ENCODE measurements at regions not wholly inside any gene's neighbourhood (a gene's known extent, or its start where the extent isn't known, plus 50 kb on each side); places are given as distances from the start of the nearest gene placed in this dataset.

DNA sequence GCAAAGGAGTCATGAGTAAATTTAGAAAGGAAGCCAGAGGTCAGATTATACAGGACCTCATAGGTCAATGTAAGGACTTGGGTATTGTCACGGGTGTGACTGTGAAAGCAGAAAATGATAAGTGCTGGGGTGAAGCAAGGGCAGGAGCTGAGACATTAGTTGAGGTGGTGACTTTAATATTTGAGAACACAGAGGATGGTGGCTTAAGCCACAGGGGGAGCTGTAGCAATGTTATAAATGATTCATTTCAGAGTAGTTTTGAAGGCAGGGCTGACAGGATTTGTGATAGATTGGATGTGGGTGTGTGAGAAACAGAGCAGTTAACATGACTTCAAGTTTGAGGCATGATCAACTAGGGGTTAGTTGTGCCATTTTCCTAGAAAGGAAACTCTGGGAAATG is 659.9 kb downstream of the EPM2A start:
- TF ChIP-seq, protein P1, sequence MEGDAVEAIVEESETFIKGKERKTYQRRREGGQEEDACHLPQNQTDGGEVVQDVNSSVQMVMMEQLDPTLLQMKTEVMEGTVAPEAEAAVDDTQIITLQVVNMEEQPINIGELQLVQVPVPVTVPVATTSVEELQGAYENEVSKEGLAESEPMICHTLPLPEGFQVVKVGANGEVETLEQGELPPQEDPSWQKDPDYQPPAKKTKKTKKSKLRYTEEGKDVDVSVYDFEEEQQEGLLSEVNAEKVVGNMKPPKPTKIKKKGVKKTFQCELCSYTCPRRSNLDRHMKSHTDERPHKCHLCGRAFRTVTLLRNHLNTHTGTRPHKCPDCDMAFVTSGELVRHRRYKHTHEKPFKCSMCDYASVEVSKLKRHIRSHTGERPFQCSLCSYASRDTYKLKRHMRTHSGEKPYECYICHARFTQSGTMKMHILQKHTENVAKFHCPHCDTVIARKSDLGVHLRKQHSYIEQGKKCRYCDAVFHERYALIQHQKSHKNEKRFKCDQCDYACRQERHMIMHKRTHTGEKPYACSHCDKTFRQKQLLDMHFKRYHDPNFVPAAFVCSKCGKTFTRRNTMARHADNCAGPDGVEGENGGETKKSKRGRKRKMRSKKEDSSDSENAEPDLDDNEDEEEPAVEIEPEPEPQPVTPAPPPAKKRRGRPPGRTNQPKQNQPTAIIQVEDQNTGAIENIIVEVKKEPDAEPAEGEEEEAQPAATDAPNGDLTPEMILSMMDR (IDR thresholded peaks at IDR 0.05; ENCODE audit: extremely low read depth, missing control alignments): no peak
- no peak for DNase-seq (ENCODE audit: low spot score)

DNA sequence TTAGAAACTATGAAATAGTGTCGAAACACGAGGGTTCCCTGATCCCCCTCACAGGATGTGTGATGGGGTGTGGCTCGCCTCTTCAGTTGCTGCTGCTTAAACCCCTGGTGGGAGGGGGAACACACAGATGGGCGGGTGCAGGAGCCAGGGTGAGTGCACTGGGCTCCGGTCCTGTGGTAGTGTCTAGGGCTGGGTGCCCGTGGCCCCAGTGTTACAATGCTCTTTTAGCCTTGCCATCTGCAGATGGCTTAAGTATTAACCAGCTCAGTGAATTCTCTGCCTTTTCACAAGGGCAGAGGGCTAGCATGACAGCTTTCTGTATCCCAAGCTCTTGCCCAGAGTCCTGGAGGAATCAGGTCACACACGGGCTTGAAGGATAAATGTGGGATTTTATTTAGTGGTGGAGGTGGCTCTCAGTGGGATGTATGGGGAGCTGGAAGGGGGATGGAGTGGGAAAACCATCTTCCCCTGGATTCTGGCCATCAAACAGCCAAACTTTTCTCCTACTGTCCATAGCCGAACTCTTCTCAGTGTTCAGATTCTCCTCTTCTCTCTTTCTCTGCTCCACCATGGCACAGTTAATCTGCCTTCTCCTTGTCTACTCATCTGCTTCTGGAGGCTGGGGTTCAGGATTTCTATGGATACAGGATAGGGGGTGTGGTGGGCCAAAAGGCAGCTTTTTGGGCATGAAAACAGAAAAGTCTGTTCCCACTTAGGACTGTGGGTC is 659.0 kb downstream of the EPM2A start:
- no peak for DNase-seq (ENCODE audit: low spot score)
- TF ChIP-seq, protein P1 (IDR thresholded peaks at IDR 0.05; ENCODE audit: extremely low read depth, missing control alignments): no peak

DNA sequence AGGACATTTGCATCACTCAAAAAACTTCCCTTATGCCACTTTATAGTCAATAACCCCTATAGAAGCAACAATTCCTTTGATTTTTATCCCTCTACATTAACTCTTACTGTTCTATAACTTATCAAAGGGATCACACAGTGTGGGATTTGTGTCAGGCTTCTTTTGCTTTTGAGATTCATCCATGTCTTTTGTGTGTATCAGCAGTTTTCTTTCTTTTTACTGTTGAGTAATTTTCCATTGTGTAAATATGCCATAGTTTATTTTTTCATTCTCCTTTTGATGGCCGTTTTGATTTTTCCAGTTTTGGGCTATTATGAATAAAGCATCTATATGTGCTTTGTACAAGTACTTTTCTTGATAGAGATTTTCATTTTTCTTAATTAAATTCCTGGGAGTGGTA is 657.9 kb downstream of the EPM2A start:
- TF ChIP-seq, protein P1 (IDR thresholded peaks at IDR 0.05; ENCODE audit: extremely low read depth, missing control alignments): no peak
- no peak for DNase-seq (ENCODE audit: low spot score)

DNA sequence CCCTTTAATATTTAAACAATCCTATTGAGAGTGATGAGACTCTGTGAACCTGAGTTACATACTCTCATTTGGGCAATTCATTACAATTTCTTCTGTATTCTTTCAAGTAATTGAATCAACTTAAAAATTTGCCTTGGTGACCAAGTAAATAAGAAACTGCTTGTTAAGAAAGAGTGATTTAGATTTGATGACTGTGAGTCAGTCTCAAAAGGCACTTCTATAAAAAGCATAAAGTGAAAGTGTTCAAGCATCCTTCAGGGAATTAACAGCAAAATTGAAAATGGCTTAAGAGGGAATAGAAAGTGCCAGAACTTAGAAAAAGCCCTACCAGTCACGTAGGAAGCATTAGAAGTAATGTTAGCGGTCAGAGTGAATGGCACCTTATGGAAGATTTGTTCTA is 654.7 kb downstream of the EPM2A start:
- no peak for DNase-seq (ENCODE audit: low spot score)
- TF ChIP-seq, protein P1 (IDR thresholded peaks at IDR 0.05; ENCODE audit: extremely low read depth, missing control alignments): no peak

DNA sequence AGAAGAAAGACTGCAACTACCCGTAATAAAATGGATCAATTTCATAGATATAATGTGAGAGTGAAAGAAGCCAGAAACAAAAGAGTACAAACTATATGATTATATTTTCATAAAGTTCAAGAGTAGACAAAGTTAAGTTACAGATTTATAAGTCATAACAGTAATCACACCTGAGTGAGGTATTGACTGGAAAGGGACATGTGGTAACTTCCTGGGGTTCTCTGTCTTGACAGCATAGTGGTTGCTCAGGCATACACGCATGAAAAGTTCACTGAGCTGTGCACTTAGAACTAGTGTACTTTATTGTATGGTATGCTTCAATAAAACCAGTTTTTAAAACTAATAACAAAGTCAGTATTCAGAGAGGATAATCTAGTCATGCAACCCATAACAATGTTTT is 653.6 kb downstream of the EPM2A start:
- no peak for DNase-seq (ENCODE audit: low spot score)
- TF ChIP-seq, protein P1 (IDR thresholded peaks at IDR 0.05; ENCODE audit: extremely low read depth, missing control alignments): no peak

DNA sequence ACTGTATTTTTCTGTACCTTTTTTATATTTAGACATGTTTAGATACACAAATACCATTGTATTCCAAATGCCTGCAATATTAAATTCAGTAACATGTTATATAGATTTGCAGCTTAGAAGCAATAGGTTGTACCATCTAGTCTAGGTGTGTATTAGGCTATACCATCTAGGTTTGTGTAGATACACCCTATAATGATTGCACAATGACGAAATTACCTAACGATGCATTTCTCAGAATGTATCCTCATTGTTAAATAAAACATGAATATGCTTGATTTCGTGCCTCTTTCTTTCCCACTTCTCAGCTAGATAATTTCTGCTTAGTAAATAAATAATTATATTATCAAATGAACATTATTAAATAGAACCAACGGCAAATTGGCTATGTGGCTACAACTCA is 653.0 kb downstream of the EPM2A start:
- DNase-seq (ENCODE audit: low spot score): no peak
- TF ChIP-seq, protein P1 (IDR thresholded peaks at IDR 0.05; ENCODE audit: extremely low read depth, missing control alignments): no peak

DNA sequence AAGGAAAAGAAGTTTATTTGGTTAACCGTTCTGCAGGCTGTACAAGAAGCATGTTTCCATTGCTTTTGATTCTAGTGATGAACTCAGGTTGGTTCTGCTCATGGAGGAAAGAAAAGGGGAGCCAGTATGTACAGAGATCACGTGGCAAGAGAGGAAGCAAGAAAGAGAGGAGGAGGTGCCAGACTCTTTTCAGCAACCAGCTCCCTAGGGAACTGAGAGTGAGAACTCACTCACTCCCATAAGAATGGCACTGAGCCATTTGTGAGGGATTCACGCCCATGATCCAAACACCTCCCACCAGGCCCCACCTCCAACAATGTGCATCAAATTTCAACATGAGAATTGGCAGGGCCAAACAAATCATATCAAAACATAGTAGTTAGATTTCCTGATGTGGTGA is 649.1 kb downstream of the EPM2A start:
- TF ChIP-seq, protein P1 (IDR thresholded peaks at IDR 0.05; ENCODE audit: extremely low read depth, missing control alignments): no peak
- DNase-seq (ENCODE audit: low spot score): no peak

Data from GM20000 (cell line).